KBM-7 (cell line): ENCODE measurements at regions not wholly inside any gene's neighbourhood (a gene's known extent, or its start where the extent isn't known, plus 50 kb on each side); places are given as distances from the start of the nearest gene placed in this dataset.

ENCODE experiments used
- DNase-seq: peaks from one replicate; pipeline ENCODE4 v3.0.0-alpha.2; 2015
- in situ Hi-C: fragments of 300-500 bp; cut with MboI; formaldehyde crosslinking; loops from 2 replicates; pipeline ENCODE4 v1.14.3; 2020; ENCODE audit warnings: low sequenced_read_pairs, low pct_unique_long_range_greater_than_20kb, mixed read lengths

DNA sequence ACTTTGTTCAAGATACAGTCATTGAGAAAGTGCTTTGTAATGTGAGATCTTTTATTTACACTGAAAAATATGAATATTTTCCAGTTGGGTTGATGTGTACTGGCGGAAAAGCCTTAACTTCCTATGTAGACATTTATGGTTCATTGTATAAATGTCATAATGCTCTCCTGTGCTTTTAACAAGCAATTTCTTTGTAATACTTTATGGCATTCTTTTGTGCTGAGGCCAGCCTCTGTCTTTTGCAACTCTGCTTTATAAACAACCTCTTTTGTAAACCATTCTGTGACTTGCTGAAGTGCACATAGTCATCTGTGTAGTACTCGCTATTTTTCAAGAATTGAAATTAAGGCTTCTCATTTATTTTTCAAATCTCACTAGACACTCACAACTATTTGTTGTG, 291.2 kb downstream of the CDH11 start:
- in situ Hi-C loops: no loop called here
- no peak for DNase-seq

GRCh38 chr16:64829678-64830077, 292.2 kb downstream of the CDH11 start:
- no peak for DNase-seq
- in situ Hi-C loops: no loop called here

- in situ Hi-C loops: no loop called here
- no peak for DNase-seq
These were observed 295.5 kb downstream of the CDH11 start for GRCh38 chr16:64826374-64826773.

GRCh38 chr16:64823481-64824075, 298.3 kb downstream of the CDH11 start:
- no peak for DNase-seq
- in situ Hi-C loops: no loop called here

- in situ Hi-C loops: no loop called here
These were observed 311.8 kb downstream of the CDH11 start for GRCh38 chr16:64809876-64810629.

DNA sequence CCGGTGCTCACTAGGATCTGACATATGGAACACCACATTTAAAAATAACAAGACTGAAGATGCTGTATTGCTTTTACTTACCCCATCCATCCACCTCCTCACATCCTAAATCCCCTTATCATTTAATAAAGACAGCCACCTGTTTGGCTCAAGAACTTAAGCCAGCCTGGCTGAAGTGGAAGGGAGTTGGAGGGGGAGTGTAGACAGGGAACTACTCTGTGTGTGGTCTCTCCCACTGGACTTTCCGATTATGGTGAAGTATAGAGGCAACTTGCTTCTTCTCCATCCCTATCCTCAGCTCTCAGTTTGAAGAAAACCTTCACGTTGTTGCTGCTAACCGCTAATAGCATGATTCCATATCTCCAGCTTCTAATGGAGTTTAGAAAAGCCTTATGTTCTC, 313.4 kb downstream of the CDH11 start:
- in situ Hi-C loops: no loop called here
- no peak for DNase-seq

More at GRCh38 chr16:64809876-64810629, 311.8 kb downstream of the CDH11 start:
- DNase-seq: no peak

- in situ Hi-C loops: no loop called here
- DNase-seq: no peak
These were observed 330.1 kb downstream of the CDH11 start for GRCh38 chr16:64791756-64792155.

DNA sequence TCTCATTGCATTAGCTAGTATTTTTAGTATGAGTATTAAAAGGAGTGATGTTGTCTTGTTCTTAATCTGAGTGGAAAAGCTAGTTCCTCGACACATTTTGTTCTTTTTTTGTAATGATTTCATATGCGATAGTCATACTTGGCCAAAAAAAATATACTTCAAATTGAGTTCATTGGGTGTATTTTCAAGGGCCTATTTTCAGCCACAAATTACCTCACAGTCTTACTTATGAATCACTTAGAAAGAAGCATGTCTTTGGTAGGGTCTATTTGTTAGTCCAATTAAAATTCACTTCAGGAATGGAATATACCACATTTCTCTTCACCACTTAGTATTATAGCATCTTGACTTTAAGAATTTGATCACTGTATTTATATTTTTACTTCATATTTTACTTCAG, 337.2 kb downstream of the CDH11 start:
- in situ Hi-C loops: no loop called here
- DNase-seq: no peak

DNA sequence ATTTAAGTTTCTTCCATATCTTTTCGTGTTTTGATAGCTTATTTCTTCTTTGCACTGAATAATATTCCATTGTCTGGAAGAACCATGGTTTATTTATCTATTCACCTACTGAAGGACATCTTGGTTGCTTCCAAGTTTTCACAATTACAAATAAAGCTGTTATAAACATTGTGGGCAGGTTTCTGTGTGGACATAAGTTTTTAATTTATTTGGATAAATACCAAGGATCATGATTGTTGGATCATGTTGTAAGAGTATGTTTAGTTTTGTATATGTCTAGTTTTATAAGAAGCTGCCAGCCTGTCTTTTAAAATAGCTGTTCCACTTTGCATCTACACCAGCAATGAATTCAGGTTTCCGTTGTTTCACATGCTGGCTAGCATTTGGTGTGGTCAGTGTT, 339.4 kb downstream of the CDH11 start:
- in situ Hi-C loops: no loop called here
- DNase-seq: no peak

- in situ Hi-C loops: no loop called here
- DNase-seq: no peak
These were observed 341.4 kb downstream of the CDH11 start for GRCh38 chr16:64780445-64780844.

- no peak for DNase-seq
- in situ Hi-C loops: no loop called here
These were observed 343.1 kb downstream of the CDH11 start for GRCh38 chr16:64778777-64779176.

DNA sequence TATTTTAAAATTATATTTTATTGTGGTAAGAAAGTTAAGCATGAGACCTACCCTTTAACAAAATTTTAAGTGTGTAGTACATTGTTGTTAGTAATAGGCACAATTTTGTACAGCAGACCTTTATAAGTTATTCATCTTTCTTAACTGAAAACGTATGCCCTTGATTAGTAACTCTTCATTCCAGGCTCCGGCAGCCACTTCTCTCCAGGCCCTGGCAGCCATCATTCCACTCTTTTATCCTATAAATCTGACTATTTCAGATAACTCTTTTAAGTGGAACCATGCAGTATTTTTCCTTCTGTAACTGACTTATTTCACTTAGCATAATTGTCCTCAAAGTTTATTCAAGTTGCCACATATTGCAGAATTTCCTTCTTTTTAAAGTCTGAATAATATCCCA, 348.2 kb downstream of the CDH11 start:
- in situ Hi-C loops: no loop called here

GRCh38 chr16:64773184-64773583, 348.7 kb downstream of the CDH11 start:
- in situ Hi-C loops: no loop called here
- no peak for DNase-seq

More for the DNA sequence above, 348.2 kb downstream of the CDH11 start:
- no peak for DNase-seq

- in situ Hi-C loops: no loop called here
- DNase-seq: no peak
These were observed 350.6 kb downstream of the CDH11 start for GRCh38 chr16:64771273-64771672.

GRCh38 chr16:64762211-64762610, 359.7 kb downstream of the CDH11 start:
- no peak for DNase-seq
- in situ Hi-C loops: no loop called here

DNA sequence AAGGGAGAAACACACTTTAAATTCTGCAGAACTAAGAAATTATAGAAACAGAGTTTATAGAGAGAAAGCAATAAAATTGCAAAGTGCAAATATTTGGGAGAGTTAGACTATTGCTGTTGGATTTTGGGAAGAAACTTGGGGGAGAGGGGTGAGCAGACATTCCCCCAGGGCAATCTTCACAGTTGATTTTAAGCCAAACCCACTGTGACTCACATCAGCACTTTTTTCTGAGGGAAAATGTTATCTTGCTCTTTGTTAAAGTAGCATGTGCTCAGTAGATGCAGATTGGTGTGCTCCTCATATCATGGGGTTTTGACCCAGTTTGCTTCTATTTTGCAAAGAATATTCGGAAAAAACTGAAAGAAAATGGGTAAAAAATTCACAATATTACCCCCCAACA, 367.6 kb downstream of the CDH11 start:
- in situ Hi-C loops: no loop called here
- no peak for DNase-seq

- DNase-seq: no peak
- in situ Hi-C loops: no loop called here
These were observed 370.0 kb downstream of the CDH11 start for GRCh38 chr16:64751906-64752305.

DNA sequence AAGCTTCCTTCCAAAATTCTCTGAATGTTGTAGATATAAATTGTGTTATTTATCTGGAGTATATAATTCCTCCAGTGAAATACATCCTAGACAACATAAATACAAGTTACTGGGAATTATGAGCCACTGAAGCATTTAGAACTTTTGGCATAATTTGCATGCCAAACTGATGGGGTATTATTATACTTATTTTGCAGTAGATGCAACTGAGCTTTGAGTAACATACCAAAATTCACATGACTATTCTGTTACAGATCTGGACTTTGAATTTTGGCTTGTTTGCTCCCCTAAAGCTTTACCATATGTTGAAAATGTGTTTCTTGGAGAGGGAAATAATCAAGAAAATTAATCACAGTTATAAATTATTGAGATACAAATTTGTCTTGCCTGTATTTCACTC, 372.5 kb downstream of the CDH11 start:
- in situ Hi-C loops: no loop called here
- DNase-seq: no peak

GRCh38 chr16:64745258-64745930, 376.5 kb downstream of the CDH11 start:
- in situ Hi-C loops: no loop called here
- DNase-seq: no peak

DNA sequence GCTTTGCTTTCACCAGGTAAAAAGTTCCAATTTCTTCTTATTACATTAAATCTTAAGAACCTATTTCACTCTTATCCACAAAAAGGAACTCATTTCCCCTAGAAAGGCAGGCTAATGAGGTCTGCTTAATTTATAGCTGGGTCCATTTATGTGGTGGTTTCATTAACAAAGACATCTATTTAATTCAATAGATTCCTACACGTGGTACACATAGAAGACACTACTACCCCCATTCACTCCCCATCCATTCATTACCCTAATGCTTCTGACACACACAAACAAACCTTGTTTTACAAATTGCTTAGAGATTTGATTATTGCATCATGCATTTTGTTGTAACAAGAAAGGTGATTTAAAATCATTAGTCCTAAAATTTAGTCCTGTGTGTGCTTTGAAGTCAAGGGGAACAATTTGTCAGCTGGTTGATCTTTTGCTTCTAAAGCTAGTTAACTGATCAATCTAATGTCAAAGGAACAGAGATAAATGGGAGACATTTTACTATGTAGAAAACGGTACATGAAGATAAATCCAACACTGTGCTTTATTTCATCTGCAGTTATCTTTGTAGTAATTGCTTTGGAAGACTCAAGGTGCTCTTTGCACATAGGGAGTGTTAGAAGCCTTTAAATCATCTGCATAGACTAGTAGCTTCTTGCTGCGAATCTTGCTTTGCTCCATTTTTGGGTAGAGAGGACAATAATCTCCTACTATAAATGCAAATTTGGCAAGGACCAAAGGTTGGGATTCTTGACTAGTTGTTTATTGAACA, 379.2 kb downstream of the CDH11 start:
- in situ Hi-C loops: no loop called here
- no peak for DNase-seq
